BE2C (cell line): ENCODE measurements at regions not wholly inside any gene's neighbourhood (a gene's known extent, or its start where the extent isn't known, plus 50 kb on each side); places are given as distances from the start of the nearest gene placed in this dataset.

Source experiments
- DNase-seq: peaks from one replicate; pipeline ENCODE4 v3.0.0-alpha.2; 2020
- H3K27me3 ChIP-seq: fragments of 250-450 bp; sonication (Bioruptor Pico); 2 replicates; pipeline ENCODE4 v1.5.1; 2020; ENCODE audit warnings: mild to moderate bottlenecking
- H3K36me3 ChIP-seq: fragments of 250-450 bp; sonication (Bioruptor Pico); 2 replicates; pipeline ENCODE4 v1.5.1; 2020; ENCODE audit warnings: mild to moderate bottlenecking
- H3K4me1 ChIP-seq: fragments of 250-450 bp; sonication (Bioruptor Pico); 2 replicates; pipeline ENCODE4 v1.5.1; 2020
- H3K4me3 ChIP-seq: 2 replicates; pipeline ENCODE4 v1.5.1; 2011; ENCODE audit warnings: low read depth, low read length
- H3K9me3 ChIP-seq: fragments of 250-450 bp; sonication (Bioruptor Pico); 2 replicates; pipeline ENCODE4 v1.5.1; 2020
- CTCF ChIP-seq: IDR thresholded peaks from 2 replicates; pipeline ENCODE4 v1.5.1; 2012; ENCODE audit warnings: mild to moderate bottlenecking, low read depth, low read length

GRCh38 chr1:102627145-102627544 lies 481.2 kb downstream of the COL11A1 start:
- no peak overlapping the region for H3K4me3 ChIP-seq
- TF ChIP-seq CTCF = no peak
- no peaks in the 10 kb centered on the region for H3K36me3 ChIP-seq
- DNase-seq = no peak
- H3K9me3 ChIP-seq = no peaks in the 10 kb centered on the region
- H3K27me3 ChIP-seq = no peaks in the 10 kb centered on the region
- H3K4me1 ChIP-seq = peaks cover 7% of the 10 kb centered on the region; the same call in 1 of the 2 replicates

- no peaks in the 10 kb centered on the region for H3K4me1 ChIP-seq
- DNase-seq = no peak
- H3K27me3 ChIP-seq = no peaks in the 10 kb centered on the region
- no peak overlapping the region for H3K4me3 ChIP-seq
- peaks cover 2% of the 10 kb centered on the region for H3K9me3 ChIP-seq
- no peaks in the 10 kb centered on the region for H3K36me3 ChIP-seq
- TF ChIP-seq CTCF = no peak
These were observed 492.4 kb downstream of the COL11A1 start for GRCh38 chr1:102615896-102616295.

- no peak for DNase-seq
These were observed 513.2 kb downstream of the COL11A1 start for GRCh38 chr1:102595106-102595505.

GRCh38 chr1:102593276-102593675 lies 515.0 kb downstream of the COL11A1 start:
- Histone ChIP-seq H3K4me1 (peaks cover 14% of the 10 kb centered on the region), H3K9me3 (no peaks in the 10 kb centered on the region), H3K4me3 (no peak overlapping the region), H3K36me3 (no peaks in the 10 kb centered on the region), H3K27me3 (no peaks in the 10 kb centered on the region)
- TF ChIP-seq CTCF = no peak
- no peak for DNase-seq

More at GRCh38 chr1:102595106-102595505, 513.2 kb downstream of the COL11A1 start:
- TF ChIP-seq CTCF = no peak
- H3K27me3 ChIP-seq = no peaks in the 10 kb centered on the region
- peaks cover 8% of the 10 kb centered on the region for H3K4me1 ChIP-seq
- H3K4me3 ChIP-seq = no peak overlapping the region
- H3K36me3 ChIP-seq = no peaks in the 10 kb centered on the region
- H3K9me3 ChIP-seq = no peaks in the 10 kb centered on the region

GRCh38 chr1:102588536-102588935 lies 519.8 kb downstream of the COL11A1 start:
- peak; percentile 27 for DNase-seq
- H3K36me3 ChIP-seq = no peaks in the 10 kb centered on the region
- peaks cover 13% of the 10 kb centered on the region for H3K4me1 ChIP-seq
- no peaks in the 10 kb centered on the region for H3K9me3 ChIP-seq
- H3K27me3 ChIP-seq = no peaks in the 10 kb centered on the region
- TF ChIP-seq CTCF = no peak
- H3K4me3 ChIP-seq = no peak overlapping the region

GRCh38 chr1:102586022-102586421 lies 522.3 kb downstream of the COL11A1 start:
- H3K27me3 ChIP-seq = no peaks in the 10 kb centered on the region
- TF ChIP-seq CTCF = no peak
- no peaks in the 10 kb centered on the region for H3K9me3 ChIP-seq
- H3K4me3 ChIP-seq = no peak overlapping the region
- no peaks in the 10 kb centered on the region for H3K36me3 ChIP-seq
- DNase-seq = no peak
- peaks cover 13% of the 10 kb centered on the region for H3K4me1 ChIP-seq
